CD8-positive, alpha-beta memory T cell (primary cell): ENCODE measurements at regions not wholly inside any gene's neighbourhood (a gene's known extent, or its start where the extent isn't known, plus 50 kb on each side); places are given as distances from the start of the nearest gene placed in this dataset.
"Not testable (repeated sequence)": the region's sequence is repeated elsewhere in the genome, so short reads cannot be mapped to it uniquely, and the experiment has no call there.

ENCODE experiments used
- CTCF ChIA-PET: fragments of 350-600 bp; sonication (Branson Sonifier 250); formaldehyde crosslinking; loops from one replicate; lab custom pipeline; 2021; ENCODE audit warnings: antibody characterized with exemption; lab: Charles Lee
- POLR2A ChIA-PET: fragments of 350-600 bp; sonication (Branson Sonifier 250); formaldehyde crosslinking; loops from one replicate; lab custom pipeline; 2021; ENCODE audit warnings: antibody characterized with exemption; lab: Charles Lee
- DNase-seq, 5 donors: peaks; one replicate each; pipeline versions ENCODE4 v3.0.0 to v3.0.0-alpha.2; 2020 to 2022; ENCODE audit warnings: mixed read lengths in 1 of 5
- H3K27ac ChIP-seq: one replicate; pipeline ENCODE4 v1.7.0; 2013; ENCODE audit warnings: low read depth, mild to moderate bottlenecking, low read length, moderate library complexity
- H3K27me3 ChIP-seq: 2 replicates; pipeline ENCODE4 v1.7.0; 2013; ENCODE audit warnings: low read length, mild to moderate bottlenecking; ENCODE audit not compliant: insufficient read depth, poor library complexity, severe bottlenecking
- H3K36me3 ChIP-seq: 2 replicates; pipeline ENCODE4 v1.7.0; 2013; ENCODE audit warnings: mild to moderate bottlenecking, low read length, moderate library complexity; ENCODE audit not compliant: insufficient read depth
- H3K4me1 ChIP-seq: 2 replicates; pipeline ENCODE4 v1.7.0; 2013; ENCODE audit warnings: mild to moderate bottlenecking, low read length, moderate library complexity; ENCODE audit not compliant: insufficient read depth
- H3K4me3 ChIP-seq: 2 replicates; pipeline ENCODE4 v1.7.0; 2013; ENCODE audit warnings: mild to moderate bottlenecking, low read length
- H3K9me3 ChIP-seq: 2 replicates; pipeline ENCODE4 v1.7.0; 2013; ENCODE audit warnings: mild to moderate bottlenecking, low read length
- H3K27ac Mint-ChIP-seq, 8 donors: one replicate each; pipeline ENCODE4 v1.8.0; 2020 to 2021; ENCODE audit warnings: mixed read lengths in 8 of 8, mild to moderate bottlenecking in 6 of 8, inconsistent platforms in 3 of 8, moderate library complexity in 3 of 8
- H3K27me3 Mint-ChIP-seq, 2 donors: one replicate each; pipeline ENCODE4 v1.8.0; 2020 to 2021; ENCODE audit warnings: mixed read lengths in 2 of 2, mild to moderate bottlenecking in 1 of 2, moderate library complexity in 1 of 2
- H3K36me3 Mint-ChIP-seq, 3 donors: one replicate each; pipeline ENCODE4 v1.8.0; 2020 to 2021; ENCODE audit warnings: mixed read lengths in 3 of 3, inconsistent platforms in 1 of 3, mild to moderate bottlenecking in 1 of 3
- H3K4me1 Mint-ChIP-seq, 3 donors: one replicate each; pipeline ENCODE4 v1.8.0; 2020 to 2021; ENCODE audit warnings: mixed read lengths in 3 of 3, inconsistent platforms in 1 of 3, mild to moderate bottlenecking in 1 of 3
- H3K4me3 Mint-ChIP-seq, 7 donors: one replicate each; pipeline ENCODE4 v1.8.0; 2020 to 2021; ENCODE audit warnings: mixed read lengths in 7 of 7, mild to moderate bottlenecking in 6 of 7, moderate library complexity in 4 of 7, inconsistent platforms in 2 of 7
- H3K9me3 Mint-ChIP-seq, 5 donors: one replicate each; pipeline ENCODE4 v1.8.0; 2020 to 2022; ENCODE audit warnings: mixed read lengths in 5 of 5, mild to moderate bottlenecking in 3 of 5, moderate library complexity in 2 of 5, inconsistent platforms in 1 of 5

DNA sequence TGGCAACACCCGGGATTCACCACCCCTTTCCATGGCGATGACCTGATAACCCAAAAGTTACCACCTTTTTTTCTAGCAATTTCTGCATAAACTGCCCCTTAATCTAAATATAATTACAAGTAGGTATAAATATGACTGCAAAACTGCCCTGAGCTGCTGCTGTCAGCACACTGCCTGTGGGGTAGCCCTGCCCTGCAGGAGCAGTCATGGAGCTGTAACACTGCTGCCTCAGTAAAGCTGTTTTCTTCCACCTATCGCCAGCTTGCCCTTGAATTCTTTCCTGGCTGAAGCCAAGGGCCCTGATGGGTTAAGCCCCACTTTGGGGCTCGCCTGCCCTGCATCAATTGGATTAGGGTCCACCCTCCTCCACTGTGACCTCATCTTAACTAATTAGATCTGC lies 368.8 kb downstream of the SFMBT2 start:
- Histone ChIP-seq H3K27me3 (no peaks in the 10 kb centered on the region), H3K4me3 (no peak overlapping the region), H3K27ac (no peak overlapping the region), H3K36me3 (no peaks in the 10 kb centered on the region), H3K9me3 (no peaks in the 10 kb centered on the region), H3K4me1 (peaks cover 34% of the 10 kb centered on the region)
- ChIA-PET POLR2A (no interaction called here), CTCF (interaction anchor here (1.8 kb wide), 1 partner anchor 10 kb away, joined by 6 read pairs; no protein-coding TSS in a partner anchor)
- peaks cover 60 to 77% (median 70%) of the 10 kb centered on the region in 3 donors for H3K4me1 Mint-ChIP-seq
- H3K9me3 Mint-ChIP-seq, result no peaks in the 10 kb centered on the region
- DNase-seq, result no peak
- H3K4me3 Mint-ChIP-seq, result peak overlapping the region in 1 of 7 donors; percentile 16
- H3K27me3 Mint-ChIP-seq, result peaks cover 0 to 2% of the 10 kb centered on the region in 2 donors
- H3K27ac Mint-ChIP-seq, result peak overlapping the region in 1 of 8 donors; percentile 29
- H3K36me3 Mint-ChIP-seq, result no peaks in the 10 kb centered on the region

- Histone ChIP-seq H3K9me3 (no peaks in the 10 kb centered on the region), H3K27ac (no peak overlapping the region), H3K27me3 (no peaks in the 10 kb centered on the region), H3K36me3 (no peaks in the 10 kb centered on the region), H3K4me1 (peaks cover 25% of the 10 kb centered on the region), H3K4me3 (no peak overlapping the region)
- Mint-ChIP-seq H3K36me3 (peaks cover 0 to 3% (median 0%) of the 10 kb centered on the region in 3 donors), H3K4me1 (peaks cover 53 to 70% (median 70%) of the 10 kb centered on the region in 3 donors), H3K27ac (no peak overlapping the region), H3K27me3 (peaks cover 0 to 2% of the 10 kb centered on the region in 2 donors), H3K4me3 (no peak overlapping the region), H3K9me3 (no peaks in the 10 kb centered on the region)
- POLR2A ChIA-PET, result no interaction called here
- no peak for DNase-seq
- CTCF ChIA-PET, result no interaction called here
These were observed 370.2 kb downstream of the SFMBT2 start for GRCh38 chr10:7040681-7041080.

- no peak overlapping the region for H3K27ac Mint-ChIP-seq
- peaks cover 0 to 3% (median 0%) of the 10 kb centered on the region in 3 donors for H3K36me3 Mint-ChIP-seq
- Histone ChIP-seq H3K4me1 (peaks cover 28% of the 10 kb centered on the region), H3K27me3 (no peaks in the 10 kb centered on the region), H3K9me3 (no peaks in the 10 kb centered on the region), H3K36me3 (no peaks in the 10 kb centered on the region), H3K27ac (no peak overlapping the region), H3K4me3 (no peak overlapping the region)
- H3K27me3 Mint-ChIP-seq, result peaks cover 0 to 2% of the 10 kb centered on the region in 2 donors
- ChIA-PET POLR2A (no interaction called here), CTCF (no interaction called here)
- peaks cover 47 to 71% (median 62%) of the 10 kb centered on the region in 3 donors for H3K4me1 Mint-ChIP-seq
- no peak overlapping the region for H3K4me3 Mint-ChIP-seq
- no peak for DNase-seq
- H3K9me3 Mint-ChIP-seq, result no peaks in the 10 kb centered on the region
These were observed 371.0 kb downstream of the SFMBT2 start for GRCh38 chr10:7039859-7040258.

DNA sequence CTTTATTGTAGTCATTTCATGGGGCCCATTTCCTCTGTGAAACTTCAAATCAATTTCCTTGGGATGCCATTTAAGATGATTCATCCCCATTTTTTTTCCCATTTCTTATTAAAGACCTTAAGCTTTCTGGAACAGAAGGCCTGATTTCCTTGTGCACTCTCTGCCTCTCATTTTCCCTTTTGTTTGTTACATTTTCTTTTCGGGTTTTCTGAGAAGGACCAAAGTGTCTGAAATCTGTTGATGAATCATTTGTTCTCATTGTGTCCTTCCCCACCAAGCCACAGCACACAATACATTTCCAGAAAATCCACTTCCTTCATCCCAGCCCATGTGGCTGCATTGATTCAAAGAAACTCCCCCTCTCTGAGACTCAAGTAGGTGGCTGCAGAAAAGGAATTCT lies 372.4 kb downstream of the SFMBT2 start:
- peaks cover 0 to 2% of the 10 kb centered on the region in 2 donors for H3K27me3 Mint-ChIP-seq
- no peak overlapping the region for H3K4me3 Mint-ChIP-seq
- peaks cover 43 to 77% (median 58%) of the 10 kb centered on the region in 3 donors for H3K4me1 Mint-ChIP-seq
- no peak for DNase-seq
- Histone ChIP-seq H3K4me3 (no peak overlapping the region), H3K36me3 (no peaks in the 10 kb centered on the region), H3K27me3 (no peaks in the 10 kb centered on the region), H3K9me3 (no peaks in the 10 kb centered on the region), H3K4me1 (peaks cover 31% of the 10 kb centered on the region), H3K27ac (no peak overlapping the region)
- H3K9me3 Mint-ChIP-seq, result no peaks in the 10 kb centered on the region
- H3K36me3 Mint-ChIP-seq, result peaks cover 0 to 4% (median 0%) of the 10 kb centered on the region in 3 donors
- ChIA-PET POLR2A (no interaction called here), CTCF (no interaction called here)
- H3K27ac Mint-ChIP-seq, result peak overlapping the region in 1 of 8 donors; percentile 79

GRCh38 chr10:7037434-7037833 lies 373.4 kb downstream of the SFMBT2 start:
- peaks cover 44 to 77% (median 58%) of the 10 kb centered on the region in 3 donors for H3K4me1 Mint-ChIP-seq
- peaks cover 32% of the 10 kb centered on the region for H3K4me1 ChIP-seq
- H3K27me3 Mint-ChIP-seq, CTCF ChIA-PET, H3K27ac Mint-ChIP-seq, H3K36me3 ChIP-seq, H3K27me3 ChIP-seq, H3K9me3 Mint-ChIP-seq, POLR2A ChIA-PET, H3K4me3 Mint-ChIP-seq, H3K4me3 ChIP-seq, H3K9me3 ChIP-seq, DNase-seq, H3K27ac ChIP-seq: not testable (repeated sequence)
- peaks cover 0 to 13% (median 0%) of the 10 kb centered on the region in 3 donors for H3K36me3 Mint-ChIP-seq

DNA sequence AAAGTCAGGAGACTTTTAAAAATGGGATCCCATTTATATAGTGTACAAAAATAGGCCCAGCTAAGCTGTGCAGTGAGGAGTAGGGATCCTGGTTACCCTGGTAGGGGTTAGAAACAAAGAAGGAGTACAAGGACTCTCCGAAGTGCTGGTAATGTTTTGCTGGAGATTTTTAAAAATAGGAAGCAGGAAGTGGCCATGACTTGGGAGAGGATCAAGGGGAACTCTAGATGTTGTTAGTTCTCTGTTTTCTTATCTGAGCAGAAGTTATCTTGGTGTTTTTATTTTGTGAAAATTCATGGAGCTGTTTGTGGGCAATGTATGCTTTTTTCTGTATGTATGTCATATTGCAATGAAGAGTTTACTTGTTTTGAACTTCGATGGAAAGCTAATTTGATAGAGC lies 373.9 kb downstream of the SFMBT2 start:
- POLR2A ChIA-PET, result no interaction called here
- no peaks in the 10 kb centered on the region for H3K36me3 ChIP-seq
- peaks cover 44 to 77% (median 58%) of the 10 kb centered on the region in 3 donors for H3K4me1 Mint-ChIP-seq
- no peak overlapping the region for H3K4me3 Mint-ChIP-seq
- peaks cover 0 to 14% (median 0%) of the 10 kb centered on the region in 3 donors for H3K36me3 Mint-ChIP-seq
- H3K4me3 ChIP-seq, result no peak overlapping the region
- peaks cover 0 to 2% of the 10 kb centered on the region in 2 donors for H3K27me3 Mint-ChIP-seq
- H3K27ac ChIP-seq, result no peak overlapping the region
- no peak for DNase-seq
- no peaks in the 10 kb centered on the region for H3K9me3 ChIP-seq
- H3K27ac Mint-ChIP-seq, result peak overlapping the region in 1 of 8 donors; percentile 42
- CTCF ChIA-PET, result no interaction called here
- H3K4me1 ChIP-seq, result peaks cover 37% of the 10 kb centered on the region
- no peaks in the 10 kb centered on the region for H3K9me3 Mint-ChIP-seq
- H3K27me3 ChIP-seq, result no peaks in the 10 kb centered on the region

- POLR2A ChIA-PET, result no interaction called here
- CTCF ChIA-PET, result no interaction called here
- Mint-ChIP-seq H3K27me3 (no peaks in the 10 kb centered on the region), H3K27ac (peak overlapping the region in 4 of 8 donors; percentile 5 to 86 (median 64)), H3K4me1 (peaks cover 55 to 80% (median 66%) of the 10 kb centered on the region in 3 donors), H3K4me3 (peak overlapping the region in 3 of 7 donors; percentile 63 to 83 (median 65)), H3K9me3 (peaks cover 0 to 3% (median 0%) of the 10 kb centered on the region in 5 donors), H3K36me3 (peaks cover 0 to 18% (median 2%) of the 10 kb centered on the region in 3 donors)
- Histone ChIP-seq H3K27me3 (no peaks in the 10 kb centered on the region), H3K36me3 (no peaks in the 10 kb centered on the region), H3K4me1 (peaks cover 52% of the 10 kb centered on the region), H3K4me3 (no peak overlapping the region), H3K9me3 (no peaks in the 10 kb centered on the region), H3K27ac (no peak overlapping the region)
- peak in 1 of 5 donors; percentile 5 for DNase-seq
These were observed 375.6 kb downstream of the SFMBT2 start for GRCh38 chr10:7035126-7035761.

DNA sequence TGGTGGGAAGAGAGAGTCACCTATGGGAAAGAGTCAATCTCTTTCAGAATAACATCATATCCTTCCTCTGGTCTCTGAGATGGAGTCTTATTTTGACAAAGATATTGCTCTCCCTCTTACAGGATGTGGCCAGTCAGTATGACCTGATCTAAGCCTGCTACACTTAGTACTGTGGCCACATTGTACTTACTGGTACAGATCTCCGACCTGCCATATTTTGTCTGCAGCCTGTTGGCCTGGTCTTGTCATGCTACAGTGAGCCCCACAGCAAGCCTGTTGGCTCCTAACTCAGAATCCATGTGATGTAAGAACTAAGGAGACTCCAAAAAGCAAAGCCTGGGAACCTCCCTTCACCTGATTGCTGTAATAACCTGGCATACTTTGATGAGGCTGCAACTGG lies 377.8 kb downstream of the SFMBT2 start:
- H3K9me3 Mint-ChIP-seq, result peaks cover 0 to 5% (median 0%) of the 10 kb centered on the region in 5 donors
- H3K36me3 ChIP-seq, result no peaks in the 10 kb centered on the region
- H3K27me3 ChIP-seq, result no peaks in the 10 kb centered on the region
- H3K4me1 Mint-ChIP-seq, result peaks cover 68 to 89% (median 74%) of the 10 kb centered on the region in 3 donors
- no peaks in the 10 kb centered on the region for H3K27me3 Mint-ChIP-seq
- no peak overlapping the region for H3K27ac ChIP-seq
- peaks cover 0 to 18% (median 5%) of the 10 kb centered on the region in 3 donors for H3K36me3 Mint-ChIP-seq
- no peak overlapping the region for H3K4me3 ChIP-seq
- H3K4me1 ChIP-seq, result peaks cover 71% of the 10 kb centered on the region
- DNase-seq, result no peak
- peak overlapping the region in 4 of 8 donors; percentile 24 to 31 (median 30) for H3K27ac Mint-ChIP-seq
- no peaks in the 10 kb centered on the region for H3K9me3 ChIP-seq
- H3K4me3 Mint-ChIP-seq, result peak overlapping the region in 3 of 7 donors; percentile 4 to 62 (median 5)
- POLR2A ChIA-PET, result no interaction called here
- CTCF ChIA-PET, result no interaction called here
